ENCODE measurements at regions not wholly inside any gene's neighbourhood (a gene's known extent, or its start where the extent isn't known, plus 50 kb on each side); places are given as distances from the start of the nearest gene placed in this dataset.

- TF ChIP-seq POLR2A (IDR thresholded peaks at IDR 0.05) (no peak), CTCF (IDR thresholded peaks at IDR 0.05) (no peak), POLR2AphosphoS5 (IDR thresholded peaks at IDR 0.05) (no peak)
- 94% methylated on average over 2 of the region's 2 CpGs for WGBS
- Histone ChIP-seq H3K27ac (no peak overlapping the region), H3K4me3 (no peak overlapping the region), H3K9me3 (no peaks in the 10 kb centered on the region), H3K4me1 (replicated peaks) (no peaks in the 10 kb centered on the region), H3K36me3 (no peaks in the 10 kb centered on the region), H3K27me3 (replicated peaks; ENCODE audit: insufficient read depth) (no peaks in the 10 kb centered on the region)
- DNase-seq (ENCODE audit: low spot score), result no peak
- intact Hi-C loops (cut with DNase I), result no loop called here
Measured at GRCh38 chr18:10070561-10071000, 156.8 kb downstream of the VAPA start.

- H3K9me3 ChIP-seq, result no peaks in the 10 kb centered on the region
- DNase-seq (ENCODE audit: low spot score), result no peak
- H3K36me3 ChIP-seq, result no peaks in the 10 kb centered on the region
- WGBS, result 76% methylated on average over 5 of the region's 5 CpGs
- no peaks in the 10 kb centered on the region for H3K27me3 ChIP-seq (replicated peaks; ENCODE audit: insufficient read depth)
- no peak overlapping the region for H3K27ac ChIP-seq
- H3K4me1 ChIP-seq (replicated peaks), result no peaks in the 10 kb centered on the region
- intact Hi-C loops (cut with DNase I), result no loop called here
- no peak overlapping the region for H3K4me3 ChIP-seq
- no peak for TF ChIP-seq POLR2AphosphoS5 (IDR thresholded peaks at IDR 0.05)
- TF ChIP-seq CTCF (IDR thresholded peaks at IDR 0.05), result no peak
Measured at GRCh38 chr18:10072671-10073175, 158.9 kb downstream of the VAPA start.

- Histone ChIP-seq H3K27me3 (replicated peaks; ENCODE audit: insufficient read depth) (no peaks in the 10 kb centered on the region), H3K4me1 (replicated peaks) (no peaks in the 10 kb centered on the region), H3K9me3 (no peaks in the 10 kb centered on the region), H3K27ac (no peak overlapping the region), H3K4me3 (no peak overlapping the region), H3K36me3 (no peaks in the 10 kb centered on the region)
- TF ChIP-seq CTCF (IDR thresholded peaks at IDR 0.05) (no peak), POLR2AphosphoS5 (IDR thresholded peaks at IDR 0.05) (no peak), POLR2A (IDR thresholded peaks at IDR 0.05) (no peak)
- 44% methylated on average over 3 of the region's 3 CpGs for WGBS
- DNase-seq (ENCODE audit: low spot score), result no peak
- intact Hi-C loops (cut with DNase I), result no loop called here
Measured at GRCh38 chr18:10074110-10074509, 160.3 kb downstream of the VAPA start.

- H3K27ac ChIP-seq, result no peak overlapping the region
- TF ChIP-seq POLR2AphosphoS5 (IDR thresholded peaks at IDR 0.05) (no peak), POLR2A (IDR thresholded peaks at IDR 0.05) (no peak), CTCF (IDR thresholded peaks at IDR 0.05) (no peak)
- no peaks in the 10 kb centered on the region for H3K27me3 ChIP-seq (replicated peaks; ENCODE audit: insufficient read depth)
- no peaks in the 10 kb centered on the region for H3K4me1 ChIP-seq (replicated peaks)
- H3K9me3 ChIP-seq, result no peaks in the 10 kb centered on the region
- intact Hi-C loops (cut with DNase I), result no loop called here
- 75% methylated on average over 9 of the region's 9 CpGs for whole genome bisulfite sequencing
- DNase-seq (ENCODE audit: low spot score), result no peak
- H3K36me3 ChIP-seq, result no peaks in the 10 kb centered on the region
- H3K4me3 ChIP-seq, result no peak overlapping the region
Measured at GRCh38 chr18:10074728-10075127, 160.9 kb downstream of the VAPA start.

GRCh38 chr18:10076502-10077030 lies 162.8 kb downstream of the VAPA start:
- no peak for DNase-seq (ENCODE audit: low spot score)
- no peaks in the 10 kb centered on the region for H3K9me3 ChIP-seq
- H3K4me1 ChIP-seq (replicated peaks), result no peaks in the 10 kb centered on the region
- H3K27ac ChIP-seq, result no peak overlapping the region
- 89% methylated on average over 5 of the region's 5 CpGs for WGBS
- TF ChIP-seq POLR2AphosphoS5 (IDR thresholded peaks at IDR 0.05) (no peak), CTCF (IDR thresholded peaks at IDR 0.05) (peak in 1 of 4 experiments; percentile 15)
- H3K4me3 ChIP-seq, result no peak overlapping the region
- no peaks in the 10 kb centered on the region for H3K27me3 ChIP-seq (replicated peaks; ENCODE audit: insufficient read depth)
- H3K36me3 ChIP-seq, result no peaks in the 10 kb centered on the region
- intact Hi-C loops (cut with DNase I), result no loop called here

Measured in prostate gland (tissue), 2 donors.